SK-N-SH (cell line): ENCODE measurements at regions not wholly inside any gene's neighbourhood (a gene's known extent, or its start where the extent isn't known, plus 50 kb on each side); places are given as distances from the start of the nearest gene placed in this dataset.

Source experiments
- CTCF ChIA-PET: fragments of 300-600, 350-600 bp; formaldehyde crosslinking; extraction: SDS; loops from one replicate; lab custom pipeline; 2021; lab: Yijun Ruan, JAX
- POLR2A ChIA-PET: fragments of 350-600 bp; sonication (Branson Sonifier 250); formaldehyde crosslinking; extraction: SDS; loops from one replicate; lab custom pipeline; 2020; ENCODE audit warnings: antibody characterized with exemption, inconsistent platforms; lab: Yijun Ruan, JAX
- DNase-seq: peaks from one replicate; pipeline ENCODE4 v3.0.0; 2012
- H2AFZ ChIP-seq: fragments of 200-600 bp; sonication (generic); 2 replicates; pipeline ENCODE4 v1.8.1; 2016; ENCODE audit warnings: antibody characterized with exemption, mild to moderate bottlenecking, low read depth
- H3F3A ChIP-seq: fragments of 200-600 bp; sonication (generic); replicated peaks from 2 replicates; pipeline ENCODE3; 2016; ENCODE audit warnings: antibody characterized with exemption, mild to moderate bottlenecking; ENCODE audit not compliant: insufficient read depth
- H3K27ac ChIP-seq, 2 experiments: fragments of 200-500 bp in 1 of 2; fragments of 200-600 bp in 1 of 2; sonication (Bioruptor generic) in 1 of 2; sonication (generic), shearing (Covaris generic) in 1 of 2; 2 replicates each; pipeline versions ENCODE4 v1.5.1 to v1.6.1; 2014 to 2016; ENCODE audit warnings: low read depth in 2 of 2, inconsistent platforms in 1 of 2, low read length in 1 of 2, mild to moderate bottlenecking in 1 of 2, mixed read lengths in 1 of 2
- H3K27me3 ChIP-seq: fragments of 200-600 bp; sonication (generic), shearing (Covaris generic); 2 replicates; pipeline ENCODE4 v1.6.1; 2016; ENCODE audit warnings: mixed run types; ENCODE audit not compliant: insufficient read depth
- H3K36me3 ChIP-seq, 2 experiments: fragments of 200-500 bp in 1 of 2; fragments of 200-600 bp in 1 of 2; sonication (Bioruptor generic) in 1 of 2; sonication (generic) in 1 of 2; replicated peaks in 1 of 2; 2 replicates each; pipeline versions ENCODE3 to v1.5.1; 2014 to 2016; ENCODE audit warnings: low read length in 1 of 2, mild to moderate bottlenecking in 1 of 2; ENCODE audit not compliant: insufficient read depth in 2 of 2, control insufficient read depth in 1 of 2
- H3K4me1 ChIP-seq, 2 experiments: fragments of 200-500 bp in 1 of 2; fragments of 200-600 bp in 1 of 2; sonication (Bioruptor generic) in 1 of 2; sonication (generic), shearing (Covaris generic) in 1 of 2; 2 replicates each; pipeline versions ENCODE4 v1.5.1 to v1.6.1; 2014 to 2016; ENCODE audit warnings: low read depth in 1 of 2, low read length in 1 of 2, mixed run types in 1 of 2; ENCODE audit not compliant: insufficient read depth in 2 of 2, control insufficient read depth in 1 of 2
- H3K4me2 ChIP-seq: fragments of 200-600 bp; sonication (generic), shearing (Covaris generic); 2 replicates; pipeline ENCODE4 v1.6.1; 2017; ENCODE audit warnings: mixed run types
- H3K4me3 ChIP-seq, 2 experiments: fragments of 200-500 bp in 1 of 2; fragments of 200-600 bp in 1 of 2; sonication (Bioruptor generic) in 1 of 2; sonication (generic), shearing (Covaris generic) in 1 of 2; 2 replicates each; pipeline versions ENCODE4 v1.5.1 to v1.8.1; 2014 to 2016; ENCODE audit warnings: low read depth in 2 of 2, inconsistent platforms in 1 of 2, low read length in 1 of 2, mild to moderate bottlenecking in 1 of 2, mixed read lengths in 1 of 2, moderate library complexity in 1 of 2
- H3K79me2 ChIP-seq: fragments of 200-600 bp; sonication (generic); 2 replicates; pipeline ENCODE4 v1.8.1; 2017; ENCODE audit warnings: mild to moderate bottlenecking; ENCODE audit not compliant: insufficient read depth
- H3K9ac ChIP-seq: fragments of 200-600 bp; sonication (generic); 2 replicates; pipeline ENCODE4 v1.6.1; 2017; ENCODE audit warnings: mixed run types
- H3K9me2 ChIP-seq: fragments of 200-600 bp; sonication (generic); 2 replicates; pipeline ENCODE4 v1.6.1; 2017; ENCODE audit warnings: mixed run types
- H3K9me3 ChIP-seq: fragments of 200-600 bp; sonication (generic); 2 replicates; pipeline ENCODE4 v1.6.1; 2017; ENCODE audit warnings: mixed run types, mild to moderate bottlenecking, moderate library complexity
- H4K20me1 ChIP-seq: fragments of 200-600 bp; sonication (generic); 2 replicates; pipeline ENCODE4 v1.6.1; 2017; ENCODE audit warnings: mild to moderate bottlenecking, mixed run types; ENCODE audit not compliant: insufficient read depth
- CHD2 ChIP-seq: fragments of 150-350 bp; IDR thresholded peaks from 2 replicates; pipeline ENCODE4 v1.6.1; 2018; ENCODE audit warnings: low read length; ENCODE audit not compliant: partially characterized antibody
- CTCF ChIP-seq: fragments of 200-600 bp; sonication (generic); IDR thresholded peaks from 2 replicates; pipeline ENCODE4 v1.6.1; 2017; ENCODE audit warnings: antibody characterized with exemption, mild to moderate bottlenecking, moderate library complexity
- ELF1 ChIP-seq: IDR thresholded peaks from 2 replicates; pipeline ENCODE4 v1.4.0; 2012
- EP300 ChIP-seq, 2 experiments: IDR thresholded peaks; 2 replicates each; pipeline versions ENCODE4 v1.4.0 to v1.6.1; 2012; ENCODE audit warnings: borderline replicate concordance in 1 of 2, low read depth in 1 of 2, low read length in 1 of 2
- FOSL2 ChIP-seq: IDR thresholded peaks from 2 replicates; pipeline ENCODE4 v1.4.0; 2012; ENCODE audit warnings: low read depth, mild to moderate bottlenecking, moderate library complexity, borderline replicate concordance
- FOXJ3 ChIP-seq: sonication (generic); formaldehyde crosslinking; IDR thresholded peaks from 2 replicates; pipeline ENCODE4 v1.5.1; 2020; ENCODE audit warnings: mild to moderate bottlenecking, missing genetic modification reagents
- FOXM1 ChIP-seq: IDR thresholded peaks from 2 replicates; pipeline ENCODE4 v1.4.0; 2012; ENCODE audit warnings: low read depth, mild to moderate bottlenecking
- GABPA ChIP-seq: IDR thresholded peaks from 2 replicates; pipeline ENCODE4 v1.4.0; 2012; ENCODE audit warnings: low read depth, mild to moderate bottlenecking
- GATA2 ChIP-seq: sonication (generic); formaldehyde crosslinking; IDR thresholded peaks from 2 replicates; pipeline ENCODE4 v1.5.0; 2020; ENCODE audit warnings: mild to moderate bottlenecking, missing genetic modification reagents
- IRF3 ChIP-seq: fragments of 150-350 bp; IDR thresholded peaks from 2 replicates; pipeline ENCODE4 v1.6.1; 2016; ENCODE audit warnings: mild to moderate bottlenecking, low read depth, low read length
- JUND ChIP-seq: IDR thresholded peaks from 2 replicates; pipeline ENCODE4 v1.4.0; 2012
- MEF2A ChIP-seq: IDR thresholded peaks from 2 replicates; pipeline ENCODE4 v1.4.0; 2012; ENCODE audit warnings: low read depth, borderline replicate concordance
- NRF1 ChIP-seq: IDR thresholded peaks from 2 replicates; pipeline ENCODE4 v1.6.1; 2012; ENCODE audit warnings: low read depth, mild to moderate bottlenecking, low read length
- RCOR1 ChIP-seq: fragments of 150-350 bp; IDR thresholded peaks from 2 replicates; pipeline ENCODE4 v1.6.1; 2017; ENCODE audit warnings: antibody characterized with exemption, low read length
- RFX5 ChIP-seq: IDR thresholded peaks from 2 replicates; pipeline ENCODE4 v1.6.1; 2012; ENCODE audit warnings: mild to moderate bottlenecking, improper control_type of control experiment, low read length
- RXRA ChIP-seq: IDR thresholded peaks from 2 replicates; pipeline ENCODE4 v1.4.0; 2012; ENCODE audit warnings: low read depth, mild to moderate bottlenecking, borderline replicate concordance
- SMC3 ChIP-seq: IDR thresholded peaks from 2 replicates; pipeline ENCODE4 v1.6.1; 2012; ENCODE audit warnings: low read depth, low read length, improper control_type of control experiment
- TCF12 ChIP-seq: IDR thresholded peaks from 2 replicates; pipeline ENCODE4 v1.4.0; 2012
- TEAD4 ChIP-seq: IDR thresholded peaks from 2 replicates; pipeline ENCODE4 v1.4.0; 2012; ENCODE audit warnings: mild to moderate bottlenecking, borderline replicate concordance; ENCODE audit not compliant: insufficient read depth
- USF2 ChIP-seq: fragments of 150-350 bp; IDR thresholded peaks from 2 replicates; pipeline ENCODE4 v1.6.1; 2017; ENCODE audit warnings: antibody characterized with exemption, low read length, low read depth, borderline replicate concordance
- WGBS: methylation state at CpG from one replicate; pipeline ENCODE4 v1.1.6; 2017; ENCODE audit warnings: low lambda C conversion rate; 5-methylcytosine and 5-hydroxymethylcytosine counted together

- no peak overlapping the region for H3K9ac ChIP-seq
- H3K4me1 ChIP-seq: no peaks in the 10 kb centered on the region
- H4K20me1 ChIP-seq: no peaks in the 10 kb centered on the region
- H3K4me3 ChIP-seq: no peak overlapping the region
- H3K4me2 ChIP-seq: no peak overlapping the region
- H3K9me3 ChIP-seq: no peaks in the 10 kb centered on the region
- H3K27ac ChIP-seq: no peak overlapping the region
- ChIA-PET CTCF (interaction anchor here (0.6 to 1.0 kb wide), 3 partner anchors 10 to 1342 kb away, joined by 3 to 4 read pairs (median 3); no protein-coding TSS in a partner anchor), POLR2A (no interaction called here)
- no peak for DNase-seq
- H3K36me3 ChIP-seq: no peaks in the 10 kb centered on the region
- no peaks in the 10 kb centered on the region for H3K79me2 ChIP-seq
- no peak overlapping the region for H2AFZ ChIP-seq
- H3K9me2 ChIP-seq: no peaks in the 10 kb centered on the region
- H3F3A ChIP-seq: no peaks in the 10 kb centered on the region
- 81% methylated on average over 3 of the region's 3 CpGs for WGBS
- TF ChIP-seq JUND (no peak), GABPA (no peak), RXRA (no peak), MEF2A (no peak), GATA2 (no peak), TEAD4 (no peak), NRF1 (no peak), FOXM1 (no peak), CHD2 (no peak), RCOR1 (no peak), ELF1 (no peak), CTCF (no peak), FOSL2 (no peak), FOXJ3 (no peak), SMC3 (no peak), USF2 (no peak), RFX5 (no peak), EP300 (IDR thresholded peaks at IDR 0.05; ENCODE audit: borderline replicate concordance in 1 of 2, low read depth in 1 of 2, low read length in 1 of 2) (no peak), TCF12 (no peak), IRF3 (no peak)
- TF ChIP-seq, all 33 proteins: peak for 0
- no peaks in the 10 kb centered on the region for H3K27me3 ChIP-seq
Measured at GRCh38 chr6:134599079-134599478, 281.2 kb upstream of the SGK1 start.
